Small intestine (tissue), 7 donors: ENCODE measurements at regions not wholly inside any gene's neighbourhood (a gene's known extent, or its start where the extent isn't known, plus 50 kb on each side); places are given as distances from the start of the nearest gene placed in this dataset.
A peak's percentile ranks its signal among the peaks of the same experiment; 100 is the strongest.
"Not testable (repeated sequence)": the region's sequence is repeated elsewhere in the genome, so short reads cannot be mapped to it uniquely, and the experiment has no call there.

ENCODE experiments used
- DNase-seq, 2 donors: peaks; one replicate each; pipeline versions ENCODE4 v3.0.0 to v3.0.0-alpha.2; 2013
- FAIRE-seq: peaks from 2 replicates; lab custom pipeline; 2012; peaks lifted over from hg19 to GRCh38; lab: Jason Lieb, UNC
- H3K27ac ChIP-seq, 3 donors: one replicate each; pipeline ENCODE4 v1.5.1; 2013; ENCODE audit warnings: low read length in 2 of 3, mild to moderate bottlenecking in 2 of 3, control low read depth in 1 of 3, inconsistent platforms in 1 of 3, low read depth in 1 of 3, moderate library complexity in 1 of 3
- H3K27me3 ChIP-seq, 3 donors: one replicate each; pipeline ENCODE4 v1.6.1; 2013; ENCODE audit warnings: low read length in 3 of 3, inconsistent platforms in 1 of 3; ENCODE audit not compliant: control insufficient read depth in 3 of 3, insufficient read depth in 3 of 3
- H3K36me3 ChIP-seq, 3 donors: one replicate each; pipeline ENCODE4 v1.6.1; 2013; ENCODE audit warnings: low read length in 3 of 3, inconsistent platforms in 1 of 3, low read depth in 1 of 3, mild to moderate bottlenecking in 1 of 3, moderate library complexity in 1 of 3; ENCODE audit not compliant: control insufficient read depth in 3 of 3, insufficient read depth in 2 of 3
- H3K4me1 ChIP-seq, 3 donors: one replicate each; pipeline ENCODE4 v1.6.1; 2013; ENCODE audit warnings: low read length in 2 of 3, inconsistent platforms in 1 of 3, low read depth in 1 of 3, mild to moderate bottlenecking in 1 of 3, moderate library complexity in 1 of 3; ENCODE audit not compliant: control insufficient read depth in 3 of 3, insufficient read depth in 2 of 3
- H3K4me3 ChIP-seq, 3 donors: one replicate each; pipeline ENCODE4 v1.5.1; 2013; ENCODE audit warnings: low read length in 3 of 3, control low read depth in 1 of 3, inconsistent platforms in 1 of 3, low read depth in 1 of 3, mild to moderate bottlenecking in 1 of 3, moderate library complexity in 1 of 3
- H3K9me3 ChIP-seq, 2 donors: one replicate each; pipeline ENCODE4 v1.6.1; 2013; ENCODE audit warnings: low read depth in 1 of 2, low read length in 1 of 2; ENCODE audit not compliant: control insufficient read depth in 2 of 2, insufficient read depth in 1 of 2
- WGBS, 3 donors: extraction: QIAGEN DNeasy Blood & Tissue Kit; methylation state at CpG; one replicate each; pipeline ENCODE4 v1.1.7; 2013; 5-methylcytosine and 5-hydroxymethylcytosine counted together
- donor health status: healthy with polysubstance abuse.
- donor health status: control.
- donor health status: control.
- donor health status: Bipolar disorder and iron deficiency.
- donor health status: healthy.

- no peak for DNase-seq
- WGBS, 3 donors = 39 to 57% (median 50%) methylated on average over 3 of the region's 3 CpGs
- Histone ChIP-seq H3K4me3 (no peak overlapping the region), H3K27ac (no peak overlapping the region), H3K4me1 (no peaks in the 10 kb centered on the region), H3K27me3 (no peaks in the 10 kb centered on the region), H3K36me3 (no peaks in the 10 kb centered on the region), H3K9me3 (peaks cover 0 to 14% of the 10 kb centered on the region in 2 donors)
- no peak for FAIRE-seq
These were observed 928.6 kb downstream of the TMEM121 start for GRCh38 chr14:106455026-106455425.

DNA sequence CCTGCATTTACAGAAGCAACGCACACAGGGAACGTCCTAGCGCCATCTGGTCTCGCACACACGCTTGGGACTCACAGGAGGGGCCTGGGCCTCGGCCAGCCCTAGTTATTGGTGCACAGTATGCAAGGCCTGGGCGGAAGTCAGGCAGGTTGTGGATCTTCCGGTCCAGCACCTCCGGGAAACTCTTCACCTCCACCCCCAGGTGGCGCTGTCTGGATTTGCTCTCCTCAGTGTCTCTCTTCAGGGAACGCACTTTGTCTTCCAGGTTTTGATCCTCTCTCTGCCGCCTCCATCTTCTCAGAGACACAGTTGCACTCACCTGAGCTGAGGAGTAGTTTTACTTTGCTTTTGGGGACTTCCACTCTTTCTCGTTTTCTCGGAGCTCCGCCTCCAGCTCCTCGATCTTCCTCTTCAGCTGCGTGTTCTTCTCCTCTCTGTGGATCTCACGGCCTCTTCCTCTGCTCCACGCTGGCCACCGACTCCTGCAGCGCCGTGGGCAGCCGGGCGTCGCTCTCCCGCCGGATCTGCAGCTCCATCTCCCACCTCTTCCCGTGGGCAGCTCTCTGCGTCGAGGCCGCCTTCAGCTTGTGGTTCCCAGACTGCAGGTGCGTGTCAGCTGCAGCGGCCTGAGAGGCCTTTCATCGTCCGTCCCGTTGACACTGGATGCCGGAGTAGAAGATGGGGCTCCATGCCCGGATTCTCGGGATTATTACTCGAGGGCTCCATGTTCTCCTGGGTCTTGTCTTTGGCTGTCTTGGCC, 933.8 kb downstream of the TMEM121 start:
- FAIRE-seq (no peak), DNase-seq (peak in 1 of 2 donors; percentile 33)
- Histone ChIP-seq H3K27me3 (no peaks in the 10 kb centered on the region), H3K9me3 (peaks cover 0 to 17% of the 10 kb centered on the region in 2 donors), H3K4me3 (no peak overlapping the region), H3K27ac (no peak overlapping the region), H3K4me1 (no peaks in the 10 kb centered on the region), H3K36me3 (no peaks in the 10 kb centered on the region)
- WGBS, 3 donors = 87 to 88% (median 87%) methylated on average over 40 of the region's 40 CpGs

DNA sequence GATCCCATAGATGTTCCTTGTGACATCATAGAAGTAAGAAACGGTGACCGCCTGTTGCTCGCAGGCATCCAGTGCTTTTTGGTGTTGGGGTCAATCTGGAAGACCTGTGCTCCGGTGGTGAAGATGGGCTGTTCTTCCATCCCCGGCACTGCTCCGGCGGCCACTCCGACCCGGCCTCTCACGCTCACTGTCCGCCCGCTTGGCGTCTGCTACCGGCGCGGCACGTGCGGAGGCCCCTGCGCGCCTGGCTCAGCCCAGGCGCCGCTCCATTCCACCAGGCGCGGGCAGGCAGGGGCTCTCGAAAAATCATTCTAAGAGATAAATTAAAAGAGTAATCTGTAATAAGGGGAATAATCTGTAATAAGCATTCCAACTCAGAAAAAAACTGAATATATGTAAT, 934.5 kb downstream of the TMEM121 start:
- FAIRE-seq (no peak), DNase-seq (no peak)
- no peak overlapping the region for H3K27ac ChIP-seq
- WGBS, 3 donors = 94 to 97% (median 96%) methylated on average over 25 of the region's 25 CpGs
- peaks cover 0 to 17% of the 10 kb centered on the region in 2 donors for H3K9me3 ChIP-seq
- H3K4me3 ChIP-seq = no peak overlapping the region
- H3K27me3 ChIP-seq = no peaks in the 10 kb centered on the region
- no peaks in the 10 kb centered on the region for H3K4me1 ChIP-seq
- no peaks in the 10 kb centered on the region for H3K36me3 ChIP-seq

GRCh38 chr14:106466483-106466882, 940.1 kb downstream of the TMEM121 start:
- WGBS, 3 donors = 46 to 63% (median 63%) methylated on average over 4 of the region's 4 CpGs
- H3K27me3 ChIP-seq, FAIRE-seq, DNase-seq, H3K4me3 ChIP-seq, H3K9me3 ChIP-seq, H3K4me1 ChIP-seq, H3K27ac ChIP-seq, H3K36me3 ChIP-seq: not testable (repeated sequence)

DNA sequence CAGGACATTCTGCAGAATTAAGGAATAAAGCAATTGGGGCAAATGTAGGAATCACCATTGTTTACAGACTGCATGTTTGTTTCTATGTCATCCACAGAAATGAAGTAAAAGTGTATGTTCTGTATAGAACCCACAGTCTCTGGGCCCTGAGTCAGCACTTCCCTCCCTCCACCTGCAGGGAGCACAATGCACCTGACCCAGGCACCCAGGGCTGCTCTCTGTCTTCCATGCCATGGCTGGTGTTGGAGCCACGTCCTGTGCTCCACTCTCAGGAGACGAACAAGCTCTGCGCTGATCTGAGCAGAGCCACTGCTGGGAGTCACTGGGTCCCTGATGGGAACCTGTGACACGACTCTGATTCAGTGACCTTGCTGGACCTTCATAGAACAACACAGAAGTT, 942.5 kb downstream of the TMEM121 start:
- WGBS, 3 donors = 45 to 65% (median 57%) methylated on average over 4 of the region's 4 CpGs
- not testable (repeated sequence) for FAIRE-seq, H3K4me1 ChIP-seq, H3K27ac ChIP-seq, H3K9me3 ChIP-seq, DNase-seq, H3K36me3 ChIP-seq, H3K27me3 ChIP-seq, H3K4me3 ChIP-seq

DNA sequence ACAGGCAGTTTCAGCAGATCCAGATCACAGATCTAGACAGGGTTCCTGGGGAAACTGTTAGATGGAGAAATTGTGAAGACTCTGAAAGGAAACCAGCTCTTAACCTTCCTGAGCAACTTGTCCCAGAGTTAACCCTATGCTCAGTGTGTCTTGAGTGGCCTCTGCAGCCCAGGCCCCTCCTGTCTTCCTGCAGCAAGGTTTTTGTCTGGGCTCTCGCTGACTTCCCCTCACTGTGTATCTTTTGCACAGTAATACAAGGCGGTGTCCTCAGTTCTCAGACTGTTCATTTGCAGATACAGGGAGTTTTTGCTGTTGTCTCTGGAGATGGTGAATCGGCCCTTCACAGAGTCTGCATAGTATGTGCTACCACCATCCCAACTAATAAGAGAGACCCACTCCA, 943.6 kb downstream of the TMEM121 start:
- 54 to 81% (median 57%) methylated on average over 3 of the region's 3 CpGs for WGBS, 3 donors
- not testable (repeated sequence) for DNase-seq, H3K27me3 ChIP-seq, H3K4me3 ChIP-seq, H3K9me3 ChIP-seq, H3K36me3 ChIP-seq, FAIRE-seq, H3K4me1 ChIP-seq, H3K27ac ChIP-seq

GRCh38 chr14:106474261-106475028, 948.1 kb downstream of the TMEM121 start:
- WGBS, 3 donors = 47 to 68% (median 57%) methylated on average over 6 of the region's 6 CpGs
- H3K4me3 ChIP-seq, H3K9me3 ChIP-seq, FAIRE-seq, H3K27ac ChIP-seq, H3K4me1 ChIP-seq, DNase-seq, H3K36me3 ChIP-seq, H3K27me3 ChIP-seq: not testable (repeated sequence)

DNA sequence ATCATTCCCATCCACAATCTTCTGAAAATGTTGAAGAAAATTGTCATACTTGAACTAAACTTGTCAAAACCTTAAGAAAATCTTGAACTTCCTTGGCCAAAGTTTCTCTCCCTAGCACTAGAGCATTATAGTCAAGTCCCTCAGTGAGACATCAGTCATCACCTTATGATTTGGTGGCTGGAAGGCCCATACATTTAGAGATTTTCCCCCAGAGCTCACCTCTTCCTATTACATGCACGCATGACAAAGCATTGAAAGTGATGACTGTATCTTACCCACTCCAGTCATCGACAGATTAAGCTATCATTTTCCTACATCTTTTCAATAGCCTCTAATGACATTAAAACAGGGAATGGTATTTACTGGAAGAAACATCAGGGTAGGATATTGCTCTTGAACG, 948.8 kb downstream of the TMEM121 start:
- not testable (repeated sequence) for FAIRE-seq, DNase-seq, H3K36me3 ChIP-seq, H3K9me3 ChIP-seq, H3K27ac ChIP-seq, H3K4me1 ChIP-seq, H3K27me3 ChIP-seq, H3K4me3 ChIP-seq
- WGBS, 3 donors = 62 to 70% (median 66%) methylated on average over 3 of the region's 3 CpGs
